ENCODE measurements at regions not wholly inside any gene's neighbourhood (a gene's known extent, or its start where the extent isn't known, plus 50 kb on each side); places are given as distances from the start of the nearest gene placed in this dataset.

- BruUV-seq (replicated peaks): no TSS peak
- peak overlapping the region; percentile 54; the same call in 1 of the 2 replicates for H2AFZ ChIP-seq (ENCODE audit: low read depth, low read length)
- peaks cover 0 to 2% of the 10 kb centered on the region in 2 experiments; a peak in 1 of 5 replicates for H3K4me1 ChIP-seq (replicated peaks in 1 of 2; ENCODE audit: control insufficient read depth in 2 of 2, insufficient read depth in 2 of 2, low read length in 2 of 2)
- intact Hi-C loops (cut with micrococcal nuclease): no loop called here
- DNase-seq (ENCODE audit: extremely low read depth in 1 of 4, low spot score in 3 of 4) (peak in 2 of 4 experiments; percentile 12 to 41), ATAC-seq (peak; percentile 90), FAIRE-seq (peak; percentile 60)
- CTCF ChIA-PET (ENCODE audit: low intra/inter-chr PET ratio): no interaction called here
- POLR2A ChIA-PET: no interaction called here
- in situ Hi-C loops (cut with MboI): no loop called here
- no peak overlapping the region for H3K27ac ChIP-seq (ENCODE audit: extremely low read depth, low read depth, low read length)
- 0% methylated on average over 3 of the region's 3 CpGs for WGBS (ENCODE audit: insufficient coverage, low coverage, missing lambda C conversion rate)
- H4K20me1 ChIP-seq (replicated peaks; ENCODE audit: control insufficient read depth, insufficient read depth, low read length): no peaks in the 10 kb centered on the region
- no peak overlapping the region for H3K9ac ChIP-seq (ENCODE audit: insufficient read depth in 1 of 2, low read depth in 2 of 2, low read length in 2 of 2)
- no peaks in the 10 kb centered on the region for H3K27me3 ChIP-seq (ENCODE audit: control insufficient read depth in 2 of 2, insufficient read depth in 2 of 2, low read length in 2 of 2)
- no peak for TF ChIP-seq FOXP1 (CRISPR knock-in tag; IDR thresholded peaks at IDR 0.05)
- peak; percentile 43 to 77; a peak in 3 of 4 replicates for TF ChIP-seq RAD21 (CRISPR knock-in tag; conservative IDR thresholded peaks at IDR 0.05 in 1 of 2, IDR thresholded peaks at IDR 0.05 in 1 of 2)
- no peak for TF ChIP-seq PBX2 (CRISPR knock-in tag; IDR thresholded peaks at IDR 0.05; ENCODE audit: low read depth)
- no peak for TF ChIP-seq PBX2 (tag; conservative IDR thresholded peaks at IDR 0.05; ENCODE audit: low read depth)
- no peak for TF ChIP-seq SOX6 (IDR thresholded peaks at IDR 0.05)
- TF ChIP-seq CTCF (IDR thresholded peaks at IDR 0.05 in 2 of 3, conservative IDR thresholded peaks at IDR 0.05 in 1 of 3; ENCODE audit: insufficient read depth in 2 of 3, low read depth in 1 of 3, low read length in 3 of 3): peak; percentile 56 to 68 (median 67)
- TF ChIP-seq FUS (optimal IDR thresholded peaks at IDR 0.05; ENCODE audit: low read depth, low read length): no peak
- TF ChIP-seq REST (IDR thresholded peaks at IDR 0.05; ENCODE audit: borderline replicate concordance): peak; percentile 38; the same call in 1 of the 2 replicates
- no peak for TF ChIP-seq REST (CRISPR knock-in tag; IDR thresholded peaks at IDR 0.05; ENCODE audit: low read depth)
- no peak overlapping the region for H3K4me3 ChIP-seq
- H3K9me3 ChIP-seq (replicated peaks; ENCODE audit: control insufficient read depth, insufficient read depth, low read depth, low read length): no peaks in the 10 kb centered on the region
- no peaks in the 10 kb centered on the region for H3K79me2 ChIP-seq (ENCODE audit: control insufficient read depth, insufficient read depth, low read length)
- H3K4me2 ChIP-seq (ENCODE audit: insufficient read depth, low read length): no peak overlapping the region
- H3K9me1 ChIP-seq (ENCODE audit: control insufficient read depth, insufficient read depth, low read length): no peaks in the 10 kb centered on the region
- no peaks in the 10 kb centered on the region for H3K36me3 ChIP-seq (ENCODE audit: control insufficient read depth, insufficient read depth, low read length)
Measured at GRCh38 chr12:48286665-48287064, 64.1 kb downstream of the ZNF641 start.
